AG09319 (cell line): ENCODE measurements at regions not wholly inside any gene's neighbourhood (a gene's known extent, or its start where the extent isn't known, plus 50 kb on each side); places are given as distances from the start of the nearest gene placed in this dataset.

Experiments used
- DNase-seq: peaks from one replicate; pipeline ENCODE4 v3.0.0-alpha.2; 2010; ENCODE audit warnings: low read depth; ENCODE audit errors: extremely low read depth
- TF ChIP-seq, protein P1 (sequence below): IDR thresholded peaks from 2 replicates; pipeline ENCODE4 v1.5.1; 2011; ENCODE audit warnings: low read depth, mild to moderate bottlenecking, inconsistent platforms, low read length, moderate library complexity

DNA sequence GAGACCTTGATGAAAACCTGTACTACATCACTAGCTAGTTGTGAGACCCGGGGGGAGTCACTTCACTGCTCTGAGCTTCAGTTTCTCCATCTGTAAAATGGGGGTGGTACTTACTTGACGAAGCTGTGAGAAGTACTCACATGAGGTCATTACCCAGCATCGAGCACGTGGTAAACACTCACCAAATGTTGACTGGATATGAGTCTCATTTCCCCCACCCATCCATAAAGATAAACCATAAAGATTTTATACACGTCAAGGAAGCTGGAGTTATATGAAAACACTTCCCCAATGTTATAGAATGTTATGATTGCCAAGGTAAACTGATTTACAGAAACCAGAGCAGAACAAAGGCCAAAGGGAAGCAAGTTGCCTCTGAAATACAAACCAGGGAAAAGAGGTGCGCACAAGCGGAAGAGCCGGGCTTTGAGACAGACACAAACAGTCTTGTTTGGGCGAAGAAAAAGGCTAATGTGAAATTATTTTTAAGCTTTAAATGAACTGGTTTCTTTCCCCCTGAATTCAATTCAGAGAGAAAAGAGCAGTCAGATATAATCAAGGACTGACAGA, 536.8 kb downstream of the MED13L start:
- no peak for DNase-seq
- TF ChIP-seq, protein P1, sequence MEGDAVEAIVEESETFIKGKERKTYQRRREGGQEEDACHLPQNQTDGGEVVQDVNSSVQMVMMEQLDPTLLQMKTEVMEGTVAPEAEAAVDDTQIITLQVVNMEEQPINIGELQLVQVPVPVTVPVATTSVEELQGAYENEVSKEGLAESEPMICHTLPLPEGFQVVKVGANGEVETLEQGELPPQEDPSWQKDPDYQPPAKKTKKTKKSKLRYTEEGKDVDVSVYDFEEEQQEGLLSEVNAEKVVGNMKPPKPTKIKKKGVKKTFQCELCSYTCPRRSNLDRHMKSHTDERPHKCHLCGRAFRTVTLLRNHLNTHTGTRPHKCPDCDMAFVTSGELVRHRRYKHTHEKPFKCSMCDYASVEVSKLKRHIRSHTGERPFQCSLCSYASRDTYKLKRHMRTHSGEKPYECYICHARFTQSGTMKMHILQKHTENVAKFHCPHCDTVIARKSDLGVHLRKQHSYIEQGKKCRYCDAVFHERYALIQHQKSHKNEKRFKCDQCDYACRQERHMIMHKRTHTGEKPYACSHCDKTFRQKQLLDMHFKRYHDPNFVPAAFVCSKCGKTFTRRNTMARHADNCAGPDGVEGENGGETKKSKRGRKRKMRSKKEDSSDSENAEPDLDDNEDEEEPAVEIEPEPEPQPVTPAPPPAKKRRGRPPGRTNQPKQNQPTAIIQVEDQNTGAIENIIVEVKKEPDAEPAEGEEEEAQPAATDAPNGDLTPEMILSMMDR, result no peak

DNA sequence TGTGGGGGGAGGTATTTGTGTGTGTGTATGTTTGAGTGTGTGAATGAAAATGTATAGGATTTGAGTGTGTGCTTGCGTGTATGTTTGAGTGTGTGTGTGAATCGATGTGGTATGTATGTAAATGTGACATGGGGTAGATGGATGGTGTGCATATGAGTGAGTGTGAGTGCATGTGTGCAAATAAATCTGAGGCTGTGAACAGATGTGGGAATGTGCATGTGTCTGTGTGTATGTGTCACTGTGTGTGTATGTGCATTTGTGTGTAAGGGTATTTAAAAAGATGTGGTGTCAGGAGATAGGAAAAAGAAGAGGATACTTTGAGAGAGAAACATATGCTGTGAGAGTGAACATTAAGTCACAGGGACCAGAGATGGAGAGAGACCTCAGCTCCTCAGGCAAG, 539.6 kb downstream of the MED13L start:
- DNase-seq, result no peak
- TF ChIP-seq, protein P1, result no peak

DNA sequence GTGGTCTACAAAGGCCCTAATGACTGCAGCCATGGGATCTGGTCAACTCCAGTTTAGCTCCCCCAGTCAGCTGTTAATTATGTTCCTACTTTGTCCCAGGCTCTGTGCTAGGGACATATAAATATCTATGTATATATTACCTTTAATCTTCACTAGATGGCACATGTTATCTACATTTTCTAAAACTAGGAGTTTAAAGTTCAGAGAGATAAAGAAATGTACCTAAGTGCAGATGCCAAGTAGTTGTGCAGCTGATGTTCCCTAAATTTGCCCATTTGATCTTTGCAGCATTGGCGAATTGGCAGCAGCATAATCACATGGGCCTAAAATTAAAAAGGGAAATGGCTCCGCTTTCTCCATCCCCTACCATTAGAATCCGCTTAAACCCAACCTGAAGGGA, 541.1 kb downstream of the MED13L start:
- no peak for DNase-seq
- TF ChIP-seq, protein P1, result no peak

DNA sequence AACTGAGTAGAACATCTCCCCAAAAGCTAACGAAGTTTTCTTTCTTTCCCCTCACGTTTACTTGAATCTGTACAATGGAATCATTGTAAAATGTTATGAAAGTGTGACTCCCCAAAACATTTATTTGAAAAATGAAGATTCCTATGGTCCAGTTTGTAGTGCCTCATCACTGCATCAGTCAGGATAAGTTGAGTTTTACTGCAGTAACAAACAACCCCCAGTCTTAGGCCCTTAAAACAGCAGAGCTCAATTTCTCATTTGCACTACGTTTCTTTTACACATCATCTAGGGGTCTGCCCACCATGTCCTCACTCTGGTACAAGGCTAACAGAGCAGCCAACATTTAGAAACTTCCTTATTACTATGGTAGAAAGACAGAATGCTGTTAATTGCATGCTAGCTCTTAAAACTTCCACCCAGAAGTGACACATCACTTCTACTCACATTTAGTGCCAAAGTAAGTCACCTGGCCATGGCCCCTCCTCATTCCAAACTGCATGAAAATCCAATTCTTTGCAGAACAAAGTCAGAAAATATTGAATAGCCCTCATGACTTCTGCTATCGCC, 546.4 kb downstream of the MED13L start:
- DNase-seq, result no peak
- TF ChIP-seq, protein P1, result no peak

DNA sequence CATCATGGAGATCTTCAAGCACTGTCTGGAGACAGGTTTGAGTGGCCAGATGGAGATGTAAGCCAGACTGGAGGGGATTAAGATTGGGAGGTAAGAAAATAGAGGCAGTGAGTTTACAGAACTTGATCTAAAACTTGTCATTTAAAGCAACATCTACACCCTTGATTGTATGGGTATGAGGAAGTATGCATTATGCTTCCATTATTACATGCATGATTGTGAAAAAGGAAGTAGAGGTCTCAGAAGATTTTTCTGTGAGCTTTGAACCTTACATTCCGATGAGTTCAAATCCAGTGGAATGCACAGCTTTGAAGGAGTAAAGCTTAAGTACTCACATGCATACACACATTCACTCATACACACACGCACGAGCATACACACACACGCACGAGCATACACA, 550.8 kb downstream of the MED13L start:
- no peak for DNase-seq
- TF ChIP-seq, protein P1, result no peak

DNA sequence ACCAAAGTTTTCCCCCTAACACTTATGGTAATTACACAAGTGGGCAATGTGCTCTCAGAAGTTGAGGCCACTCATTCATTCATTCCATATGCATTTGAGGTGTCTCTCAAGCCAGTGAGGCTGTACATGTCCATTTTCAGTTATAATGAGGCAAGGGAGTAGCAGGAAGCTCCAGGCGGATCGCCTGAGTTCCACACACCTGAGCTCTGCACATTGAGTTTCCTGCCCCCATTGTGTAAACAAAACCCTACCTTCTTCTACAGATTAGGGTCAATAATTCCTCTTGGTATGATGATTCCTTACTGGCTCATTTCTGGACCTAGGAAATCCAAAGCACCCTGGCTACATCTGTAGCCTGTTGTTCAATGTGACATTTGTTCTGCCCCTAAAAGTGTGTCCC, 555.3 kb downstream of the MED13L start:
- DNase-seq, result no peak
- TF ChIP-seq, protein P1, result no peak

DNA sequence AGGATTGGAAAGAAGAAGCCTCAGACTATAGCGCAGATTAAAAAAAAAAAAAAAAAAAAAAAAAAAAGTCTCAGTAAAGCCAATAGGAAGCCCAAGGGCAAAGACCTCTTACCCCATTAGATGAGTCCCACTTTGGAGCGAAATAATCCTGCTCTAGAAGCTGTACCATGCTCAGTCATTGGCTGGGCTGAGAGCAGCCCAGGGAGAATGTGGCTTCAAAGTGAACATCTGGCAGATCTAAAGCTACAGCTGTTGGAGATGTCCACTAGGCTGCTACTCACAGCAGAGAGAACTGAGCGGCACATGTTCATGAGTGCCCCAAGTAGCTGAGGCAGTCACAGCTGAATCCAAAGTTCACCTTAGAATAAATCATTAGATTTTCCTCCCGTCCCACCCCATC, 560.9 kb downstream of the MED13L start:
- TF ChIP-seq, protein P1, result no peak
- no peak for DNase-seq
